ENCODE measurements at regions not wholly inside any gene's neighbourhood (a gene's known extent, or its start where the extent isn't known, plus 50 kb on each side); places are given as distances from the start of the nearest gene placed in this dataset.

GRCh38 chr4:104412344-104412743, 82.3 kb downstream of the CXXC4 start:
- TF ChIP-seq, protein P1, sequence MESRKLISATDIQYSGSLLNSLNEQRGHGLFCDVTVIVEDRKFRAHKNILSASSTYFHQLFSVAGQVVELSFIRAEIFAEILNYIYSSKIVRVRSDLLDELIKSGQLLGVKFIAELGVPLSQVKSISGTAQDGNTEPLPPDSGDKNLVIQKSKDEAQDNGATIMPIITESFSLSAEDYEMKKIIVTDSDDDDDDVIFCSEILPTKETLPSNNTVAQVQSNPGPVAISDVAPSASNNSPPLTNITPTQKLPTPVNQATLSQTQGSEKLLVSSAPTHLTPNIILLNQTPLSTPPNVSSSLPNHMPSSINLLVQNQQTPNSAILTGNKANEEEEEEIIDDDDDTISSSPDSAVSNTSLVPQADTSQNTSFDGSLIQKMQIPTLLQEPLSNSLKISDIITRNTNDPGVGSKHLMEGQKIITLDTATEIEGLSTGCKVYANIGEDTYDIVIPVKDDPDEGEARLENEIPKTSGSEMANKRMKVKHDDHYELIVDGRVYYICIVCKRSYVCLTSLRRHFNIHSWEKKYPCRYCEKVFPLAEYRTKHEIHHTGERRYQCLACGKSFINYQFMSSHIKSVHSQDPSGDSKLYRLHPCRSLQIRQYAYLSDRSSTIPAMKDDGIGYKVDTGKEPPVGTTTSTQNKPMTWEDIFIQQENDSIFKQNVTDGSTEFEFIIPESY (IDR thresholded peaks at IDR 0.05; ENCODE audit: borderline replicate concordance, low read depth) = no peak
- TF ChIP-seq POLR2AphosphoS5 (IDR thresholded peaks at IDR 0.05; ENCODE audit: low read depth, low read length) = no peak
- TF ChIP-seq FOXJ3 (CRISPR knock-in tag; IDR thresholded peaks at IDR 0.05) = no peak
- TF ChIP-seq CTCF (IDR thresholded peaks at IDR 0.05) = no peak
- no peak for TF ChIP-seq EP300 (IDR thresholded peaks at IDR 0.05; ENCODE audit: borderline replicate concordance in 1 of 2, low read depth in 1 of 2, low read length in 1 of 2)
- TF ChIP-seq MXI1 (IDR thresholded peaks at IDR 0.05; ENCODE audit: low read depth, low read length) = no peak
- no peak for TF ChIP-seq REST (IDR thresholded peaks at IDR 0.05; ENCODE audit: low read depth, low read length)

Data from SK-N-SH (cell line).